Gastrocnemius medialis (tissue), 4 donors: ENCODE measurements at regions not wholly inside any gene's neighbourhood (a gene's known extent, or its start where the extent isn't known, plus 50 kb on each side); places are given as distances from the start of the nearest gene placed in this dataset.

Experiments used
- ATAC-seq, 2 donors: fragments of 150-250 bp; one replicate each; pipeline ENCODE4 v1.9.1; 2016
- DNase-seq, 2 donors: peaks; one replicate each; pipeline ENCODE4 v3.0.0-alpha.2; 2019
- H3K27ac ChIP-seq, 4 donors: fragments of 200-600 bp; sonication (generic); 1 replicate in 1 of 4; 2 replicates in 3 of 4; pipeline ENCODE4 v1.5.1; 2016 to 2018; ENCODE audit warnings: mild to moderate bottlenecking in 2 of 4, moderate library complexity in 1 of 4
- H3K27me3 ChIP-seq, 3 donors: fragments of 200-600 bp; sonication (generic) in 2 of 3; 1 replicate in 1 of 3; 2 replicates in 2 of 3; pipeline versions ENCODE4 v1.5.1 to v1.6.0; 2016 to 2019; ENCODE audit warnings: mild to moderate bottlenecking in 1 of 3, moderate library complexity in 1 of 3
- H3K36me3 ChIP-seq, 2 donors: fragments of 200-600 bp; sonication (generic) in 1 of 2; one replicate each; pipeline ENCODE4 v1.5.1; 2017 to 2018
- H3K4me1 ChIP-seq, 2 donors: fragments of 200-600 bp; sonication (generic) in 1 of 2; one replicate each; pipeline ENCODE4 v1.5.1; 2016 to 2017; ENCODE audit warnings: mild to moderate bottlenecking in 2 of 2
- H3K4me3 ChIP-seq, 4 donors: fragments of 200-600 bp; sonication (generic) in 3 of 4; 1 replicate in 1 of 4; 2 replicates in 3 of 4; pipeline ENCODE4 v1.5.1; 2016 to 2019; ENCODE audit warnings: mild to moderate bottlenecking in 2 of 4
- H3K9me3 ChIP-seq, 3 donors: fragments of 200-600 bp; sonication (generic) in 2 of 3; 1 replicate in 1 of 3; 2 replicates in 2 of 3; pipeline ENCODE4 v1.5.1; 2016 to 2019
- POLR2A ChIP-seq, 2 donors: fragments of 450-650 bp; IDR thresholded peaks; one replicate each; pipeline ENCODE4 v1.6.1; 2017; ENCODE audit warnings: antibody characterized with exemption in 2 of 2, mild to moderate bottlenecking in 2 of 2, moderate library complexity in 2 of 2
- in situ Hi-C, 4 donors: fragments of 200-750 bp; cut with MboI; loops; one replicate each; pipeline versions ENCODE4 v1.15.0 to v1.8.0; 2017; ENCODE audit warnings: low sequenced_read_pairs in 4 of 4
- intact Hi-C: fragments of 100-400 bp; cut with DNase I; formaldehyde crosslinking; loops from one replicate; pipeline ENCODE4 v1.15.1; 2023; ENCODE audit warnings: low total_unique reads
- TF ChIP-seq, protein P1 (sequence below), 5 experiments: fragments of 450-650 bp in 3 of 5; fragments of 200-600 bp in 2 of 5; sonication (generic) in 2 of 5; IDR thresholded peaks in 4 of 5; conservative IDR thresholded peaks in 1 of 5; 1 replicate in 4 of 5; 2 replicates in 1 of 5; pipeline ENCODE4 v1.5.1; 2016 to 2019; ENCODE audit warnings: antibody characterized with exemption in 5 of 5, mild to moderate bottlenecking in 3 of 5, moderate library complexity in 3 of 5

DNA sequence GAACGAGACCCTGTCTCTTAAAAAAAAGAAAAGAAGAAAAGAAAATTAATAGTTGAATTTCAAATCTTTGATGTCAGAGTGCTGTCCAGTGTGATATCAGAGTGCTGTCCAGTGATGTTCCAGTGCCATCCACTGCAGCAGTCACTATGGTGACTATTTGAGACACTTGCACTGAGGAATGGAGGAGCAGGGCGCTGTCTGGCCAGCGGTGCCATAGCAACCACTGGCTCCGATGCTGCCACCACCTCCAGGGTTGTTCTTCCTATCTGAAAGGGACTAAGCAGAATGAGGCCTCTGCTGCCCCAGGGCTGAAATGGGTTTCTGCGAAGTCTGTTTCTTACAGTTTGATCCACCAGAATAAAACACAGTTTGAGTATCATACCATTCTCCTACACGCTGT lies 272.9 kb downstream of the NUAK1 start:
- Histone ChIP-seq H3K36me3 (no peaks in the 10 kb centered on the region), H3K4me1 (no peaks in the 10 kb centered on the region), H3K4me3 (no peak overlapping the region), H3K27ac (no peak overlapping the region), H3K9me3 (peaks cover 0 to under 1% (median 0%) of the 10 kb centered on the region in 3 donors), H3K27me3 (no peaks in the 10 kb centered on the region)
- ATAC-seq, result no peak
- TF ChIP-seq, protein P1, sequence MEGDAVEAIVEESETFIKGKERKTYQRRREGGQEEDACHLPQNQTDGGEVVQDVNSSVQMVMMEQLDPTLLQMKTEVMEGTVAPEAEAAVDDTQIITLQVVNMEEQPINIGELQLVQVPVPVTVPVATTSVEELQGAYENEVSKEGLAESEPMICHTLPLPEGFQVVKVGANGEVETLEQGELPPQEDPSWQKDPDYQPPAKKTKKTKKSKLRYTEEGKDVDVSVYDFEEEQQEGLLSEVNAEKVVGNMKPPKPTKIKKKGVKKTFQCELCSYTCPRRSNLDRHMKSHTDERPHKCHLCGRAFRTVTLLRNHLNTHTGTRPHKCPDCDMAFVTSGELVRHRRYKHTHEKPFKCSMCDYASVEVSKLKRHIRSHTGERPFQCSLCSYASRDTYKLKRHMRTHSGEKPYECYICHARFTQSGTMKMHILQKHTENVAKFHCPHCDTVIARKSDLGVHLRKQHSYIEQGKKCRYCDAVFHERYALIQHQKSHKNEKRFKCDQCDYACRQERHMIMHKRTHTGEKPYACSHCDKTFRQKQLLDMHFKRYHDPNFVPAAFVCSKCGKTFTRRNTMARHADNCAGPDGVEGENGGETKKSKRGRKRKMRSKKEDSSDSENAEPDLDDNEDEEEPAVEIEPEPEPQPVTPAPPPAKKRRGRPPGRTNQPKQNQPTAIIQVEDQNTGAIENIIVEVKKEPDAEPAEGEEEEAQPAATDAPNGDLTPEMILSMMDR (IDR thresholded peaks at IDR 0.05 in 4 of 5, conservative IDR thresholded peaks at IDR 0.05 in 1 of 5), result no peak
- TF ChIP-seq POLR2A (IDR thresholded peaks at IDR 0.05), result no peak
- intact Hi-C loops (no loop called here), in situ Hi-C loops (no loop called here)
- no peak for DNase-seq

DNA sequence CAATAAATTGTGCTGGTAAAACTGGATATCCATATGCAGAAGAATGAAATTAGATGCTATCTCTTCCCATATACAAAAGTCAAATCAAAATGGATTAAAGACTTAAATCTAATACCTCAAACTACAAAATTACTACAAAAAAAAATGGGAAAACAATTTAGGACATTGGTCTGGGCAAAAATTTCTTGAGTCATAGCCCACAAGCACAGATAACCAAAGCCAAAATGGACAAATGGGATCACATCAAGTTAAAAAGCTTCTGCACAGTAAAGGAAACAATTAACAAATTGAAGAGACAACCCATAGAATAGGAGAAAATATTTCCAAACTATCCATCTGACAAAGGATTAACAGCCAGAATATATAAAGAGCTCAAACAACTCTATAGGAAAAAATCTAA lies 264.6 kb downstream of the NUAK1 start:
- no peak overlapping the region for H3K27ac ChIP-seq
- DNase-seq (no peak), ATAC-seq (no peak)
- H3K36me3 ChIP-seq, result no peaks in the 10 kb centered on the region
- peaks cover 0 to 3% (median 0%) of the 10 kb centered on the region in 3 donors for H3K9me3 ChIP-seq
- H3K4me3 ChIP-seq, result no peak overlapping the region
- no peak for TF ChIP-seq POLR2A (IDR thresholded peaks at IDR 0.05)
- TF ChIP-seq, protein P1 (IDR thresholded peaks at IDR 0.05 in 4 of 5, conservative IDR thresholded peaks at IDR 0.05 in 1 of 5), result no peak
- H3K27me3 ChIP-seq, result no peaks in the 10 kb centered on the region
- H3K4me1 ChIP-seq, result no peaks in the 10 kb centered on the region
- intact Hi-C loops, result no loop called here
- in situ Hi-C loops, result no loop called here

DNA sequence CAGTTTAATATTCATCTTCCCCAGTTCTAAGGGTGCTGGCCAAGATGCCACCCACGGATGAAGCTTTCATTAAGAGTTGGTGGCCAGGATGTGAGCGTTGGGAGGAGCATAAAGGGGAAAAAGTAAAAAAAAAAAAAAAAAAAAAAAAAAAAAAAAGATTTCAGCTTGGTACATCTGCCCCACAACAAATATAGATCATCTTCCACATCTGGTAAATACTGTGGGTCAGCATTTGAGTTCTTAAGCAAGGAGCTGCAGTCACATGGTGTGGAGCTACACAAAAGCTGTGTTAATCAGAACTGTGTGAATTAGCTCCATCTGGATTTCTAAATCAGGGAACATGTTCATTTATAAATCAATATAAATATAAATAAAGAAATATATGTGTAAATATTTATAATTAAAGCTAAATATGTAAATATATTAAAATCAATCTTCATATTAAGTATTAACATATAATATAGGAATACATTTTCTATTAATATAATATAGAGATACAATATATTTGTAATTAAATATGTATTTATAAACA lies 262.3 kb downstream of the NUAK1 start:
- no peak overlapping the region for H3K4me3 ChIP-seq
- no peak for ATAC-seq
- intact Hi-C loops (no loop called here), in situ Hi-C loops (no loop called here)
- no peaks in the 10 kb centered on the region for H3K4me1 ChIP-seq
- no peak overlapping the region for H3K27ac ChIP-seq
- H3K9me3 ChIP-seq, result no peaks in the 10 kb centered on the region
- no peak for DNase-seq
- no peaks in the 10 kb centered on the region for H3K36me3 ChIP-seq
- H3K27me3 ChIP-seq, result no peaks in the 10 kb centered on the region
- TF ChIP-seq POLR2A (IDR thresholded peaks at IDR 0.05), result no peak
- TF ChIP-seq, protein P1 (IDR thresholded peaks at IDR 0.05 in 4 of 5, conservative IDR thresholded peaks at IDR 0.05 in 1 of 5), result no peak

DNA sequence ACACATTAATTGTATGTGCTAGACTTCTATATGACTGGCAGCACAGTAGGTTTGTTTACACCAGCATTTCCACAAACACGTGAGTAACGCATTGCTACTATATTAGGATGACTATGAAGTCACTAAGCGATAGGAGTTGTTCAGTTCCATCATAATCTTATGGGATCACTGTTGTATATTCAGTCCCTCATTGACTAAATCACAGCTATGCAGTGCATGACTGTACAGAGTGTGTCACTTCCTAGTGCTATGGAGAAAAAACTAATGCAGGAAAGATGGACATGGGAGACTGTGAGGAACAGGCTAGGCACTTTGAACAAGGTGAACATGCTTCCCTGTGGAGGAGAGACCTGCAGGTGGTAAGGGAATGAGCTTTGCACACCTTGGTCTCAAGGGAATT lies 259.8 kb downstream of the NUAK1 start:
- Histone ChIP-seq H3K4me1 (no peaks in the 10 kb centered on the region), H3K4me3 (no peak overlapping the region), H3K9me3 (no peaks in the 10 kb centered on the region), H3K27ac (no peak overlapping the region), H3K36me3 (no peaks in the 10 kb centered on the region), H3K27me3 (no peaks in the 10 kb centered on the region)
- ATAC-seq (no peak), DNase-seq (no peak)
- intact Hi-C loops, result no loop called here
- in situ Hi-C loops, result no loop called here
- TF ChIP-seq POLR2A (IDR thresholded peaks at IDR 0.05), result no peak
- TF ChIP-seq, protein P1 (IDR thresholded peaks at IDR 0.05 in 4 of 5, conservative IDR thresholded peaks at IDR 0.05 in 1 of 5), result no peak

DNA sequence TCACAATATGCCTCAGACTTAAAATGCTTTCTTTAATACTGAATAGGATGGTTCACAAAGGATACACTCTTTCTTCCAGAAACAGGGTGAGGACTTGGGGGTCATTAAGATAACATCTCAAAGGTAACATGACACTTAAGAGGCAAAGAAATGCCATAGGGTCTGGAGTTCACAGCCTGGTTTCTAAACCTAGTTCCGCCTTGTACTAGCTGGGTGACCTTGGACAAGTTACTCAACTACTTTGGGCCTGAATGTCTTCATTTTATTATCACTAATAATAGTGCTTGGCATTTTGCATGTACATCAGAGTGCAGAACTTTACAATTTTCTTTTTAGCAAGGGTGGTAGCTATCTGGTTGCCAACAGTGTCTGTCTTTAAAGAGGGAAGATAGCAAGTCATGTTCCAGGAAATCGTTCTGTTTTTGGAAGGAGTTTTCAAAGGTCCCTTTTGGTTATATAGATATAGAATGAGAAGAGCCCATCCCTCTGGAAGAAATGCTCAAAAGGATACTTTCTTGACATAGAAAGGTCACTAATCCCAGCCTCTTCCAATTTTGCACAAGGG lies 257.8 kb downstream of the NUAK1 start:
- H3K9me3 ChIP-seq, result no peaks in the 10 kb centered on the region
- H3K27me3 ChIP-seq, result no peaks in the 10 kb centered on the region
- no peak overlapping the region for H3K4me3 ChIP-seq
- in situ Hi-C loops, result no loop called here
- intact Hi-C loops, result no loop called here
- ATAC-seq (no peak), DNase-seq (no peak)
- no peaks in the 10 kb centered on the region for H3K36me3 ChIP-seq
- no peak overlapping the region for H3K27ac ChIP-seq
- no peaks in the 10 kb centered on the region for H3K4me1 ChIP-seq
- TF ChIP-seq POLR2A (IDR thresholded peaks at IDR 0.05), result no peak
- TF ChIP-seq, protein P1 (IDR thresholded peaks at IDR 0.05 in 4 of 5, conservative IDR thresholded peaks at IDR 0.05 in 1 of 5), result no peak
